ENCODE measurements at regions not wholly inside any gene's neighbourhood (a gene's known extent, or its start where the extent isn't known, plus 50 kb on each side); places are given as distances from the start of the nearest gene placed in this dataset.

- TF ChIP-seq HMGXB4 (CRISPR knock-in tag; IDR thresholded peaks at IDR 0.05) (no peak), CTCF (IDR thresholded peaks at IDR 0.05) (no peak), SP1 (CRISPR knock-in tag; conservative IDR thresholded peaks at IDR 0.05) (no peak), ETV6 (CRISPR knock-in tag; IDR thresholded peaks at IDR 0.05) (no peak), MXD4 (CRISPR knock-in tag; IDR thresholded peaks at IDR 0.05; ENCODE audit: borderline replicate concordance) (no peak), USF2 (CRISPR knock-in tag; IDR thresholded peaks at IDR 0.05) (no peak), CREM (CRISPR knock-in tag; IDR thresholded peaks at IDR 0.05) (no peak), KAT7 (CRISPR knock-in tag; IDR thresholded peaks at IDR 0.05; ENCODE audit: borderline replicate concordance) (no peak), ZNF423 (CRISPR knock-in tag; IDR thresholded peaks at IDR 0.05) (no peak), ATF3 (CRISPR knock-in tag; conservative IDR thresholded peaks at IDR 0.05) (no peak)
- TF ChIP-seq, protein P1, sequence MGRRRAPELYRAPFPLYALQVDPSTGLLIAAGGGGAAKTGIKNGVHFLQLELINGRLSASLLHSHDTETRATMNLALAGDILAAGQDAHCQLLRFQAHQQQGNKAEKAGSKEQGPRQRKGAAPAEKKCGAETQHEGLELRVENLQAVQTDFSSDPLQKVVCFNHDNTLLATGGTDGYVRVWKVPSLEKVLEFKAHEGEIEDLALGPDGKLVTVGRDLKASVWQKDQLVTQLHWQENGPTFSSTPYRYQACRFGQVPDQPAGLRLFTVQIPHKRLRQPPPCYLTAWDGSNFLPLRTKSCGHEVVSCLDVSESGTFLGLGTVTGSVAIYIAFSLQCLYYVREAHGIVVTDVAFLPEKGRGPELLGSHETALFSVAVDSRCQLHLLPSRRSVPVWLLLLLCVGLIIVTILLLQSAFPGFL (CRISPR knock-in tag; IDR thresholded peaks at IDR 0.05; ENCODE audit: borderline replicate concordance) = no peak
- TF ChIP-seq, protein P2, sequence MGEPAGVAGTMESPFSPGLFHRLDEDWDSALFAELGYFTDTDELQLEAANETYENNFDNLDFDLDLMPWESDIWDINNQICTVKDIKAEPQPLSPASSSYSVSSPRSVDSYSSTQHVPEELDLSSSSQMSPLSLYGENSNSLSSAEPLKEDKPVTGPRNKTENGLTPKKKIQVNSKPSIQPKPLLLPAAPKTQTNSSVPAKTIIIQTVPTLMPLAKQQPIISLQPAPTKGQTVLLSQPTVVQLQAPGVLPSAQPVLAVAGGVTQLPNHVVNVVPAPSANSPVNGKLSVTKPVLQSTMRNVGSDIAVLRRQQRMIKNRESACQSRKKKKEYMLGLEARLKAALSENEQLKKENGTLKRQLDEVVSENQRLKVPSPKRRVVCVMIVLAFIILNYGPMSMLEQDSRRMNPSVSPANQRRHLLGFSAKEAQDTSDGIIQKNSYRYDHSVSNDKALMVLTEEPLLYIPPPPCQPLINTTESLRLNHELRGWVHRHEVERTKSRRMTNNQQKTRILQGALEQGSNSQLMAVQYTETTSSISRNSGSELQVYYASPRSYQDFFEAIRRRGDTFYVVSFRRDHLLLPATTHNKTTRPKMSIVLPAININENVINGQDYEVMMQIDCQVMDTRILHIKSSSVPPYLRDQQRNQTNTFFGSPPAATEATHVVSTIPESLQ (CRISPR knock-in tag; IDR thresholded peaks at IDR 0.05) = no peak
These were observed 276.4 kb upstream of the TTC14 start for GRCh38 chr3:180325533-180325932.

Data from WTC11 (cell line).